ENCODE measurements at regions not wholly inside any gene's neighbourhood (a gene's known extent, or its start where the extent isn't known, plus 50 kb on each side); places are given as distances from the start of the nearest gene placed in this dataset.

DNA sequence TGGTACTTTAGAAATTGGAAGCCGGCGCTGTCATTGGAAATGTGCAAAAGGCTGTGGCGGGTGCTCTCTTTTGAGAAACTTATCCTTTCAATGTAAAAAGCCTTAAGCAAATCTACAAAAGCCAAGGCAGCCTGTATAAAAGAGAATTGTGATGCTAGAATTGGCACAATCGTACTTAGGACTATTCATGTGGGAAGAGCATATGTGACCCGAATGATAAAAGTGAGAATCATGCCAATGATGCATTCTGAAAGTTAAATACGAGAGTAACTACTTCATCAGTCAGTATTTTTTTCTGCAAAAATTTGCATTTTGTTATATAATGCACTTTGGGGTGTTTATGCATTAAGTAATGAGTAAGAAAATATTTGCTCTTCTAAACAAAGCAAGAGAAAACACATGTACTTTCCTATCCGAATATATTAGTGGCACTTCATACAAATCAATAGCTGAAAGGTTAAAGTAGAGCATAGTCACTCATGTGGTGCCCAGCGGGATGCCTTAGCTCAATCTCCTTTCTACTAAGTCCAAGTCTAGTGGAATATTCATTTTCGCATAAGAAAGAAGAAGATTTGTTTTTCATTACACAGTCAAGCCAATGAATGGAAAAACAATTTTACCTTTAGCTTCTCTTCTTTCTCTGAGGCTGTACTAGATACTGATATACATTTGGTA is 1256.6 kb upstream of the B3GALT2 start:
- no peak for ATAC-seq
- no peak for TF ChIP-seq ZNF70 (CRISPR knock-in tag; IDR thresholded peaks at IDR 0.05)
- no peak for TF ChIP-seq ZNF8 (CRISPR knock-in tag; IDR thresholded peaks at IDR 0.05)
- TF ChIP-seq, protein P1, sequence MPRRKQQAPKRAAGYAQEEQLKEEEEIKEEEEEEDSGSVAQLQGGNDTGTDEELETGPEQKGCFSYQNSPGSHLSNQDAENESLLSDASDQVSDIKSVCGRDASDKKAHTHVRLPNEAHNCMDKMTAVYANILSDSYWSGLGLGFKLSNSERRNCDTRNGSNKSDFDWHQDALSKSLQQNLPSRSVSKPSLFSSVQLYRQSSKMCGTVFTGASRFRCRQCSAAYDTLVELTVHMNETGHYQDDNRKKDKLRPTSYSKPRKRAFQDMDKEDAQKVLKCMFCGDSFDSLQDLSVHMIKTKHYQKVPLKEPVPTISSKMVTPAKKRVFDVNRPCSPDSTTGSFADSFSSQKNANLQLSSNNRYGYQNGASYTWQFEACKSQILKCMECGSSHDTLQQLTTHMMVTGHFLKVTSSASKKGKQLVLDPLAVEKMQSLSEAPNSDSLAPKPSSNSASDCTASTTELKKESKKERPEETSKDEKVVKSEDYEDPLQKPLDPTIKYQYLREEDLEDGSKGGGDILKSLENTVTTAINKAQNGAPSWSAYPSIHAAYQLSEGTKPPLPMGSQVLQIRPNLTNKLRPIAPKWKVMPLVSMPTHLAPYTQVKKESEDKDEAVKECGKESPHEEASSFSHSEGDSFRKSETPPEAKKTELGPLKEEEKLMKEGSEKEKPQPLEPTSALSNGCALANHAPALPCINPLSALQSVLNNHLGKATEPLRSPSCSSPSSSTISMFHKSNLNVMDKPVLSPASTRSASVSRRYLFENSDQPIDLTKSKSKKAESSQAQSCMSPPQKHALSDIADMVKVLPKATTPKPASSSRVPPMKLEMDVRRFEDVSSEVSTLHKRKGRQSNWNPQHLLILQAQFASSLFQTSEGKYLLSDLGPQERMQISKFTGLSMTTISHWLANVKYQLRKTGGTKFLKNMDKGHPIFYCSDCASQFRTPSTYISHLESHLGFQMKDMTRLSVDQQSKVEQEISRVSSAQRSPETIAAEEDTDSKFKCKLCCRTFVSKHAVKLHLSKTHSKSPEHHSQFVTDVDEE (CRISPR knock-in tag; IDR thresholded peaks at IDR 0.05): no peak
- TF ChIP-seq, protein P2, sequence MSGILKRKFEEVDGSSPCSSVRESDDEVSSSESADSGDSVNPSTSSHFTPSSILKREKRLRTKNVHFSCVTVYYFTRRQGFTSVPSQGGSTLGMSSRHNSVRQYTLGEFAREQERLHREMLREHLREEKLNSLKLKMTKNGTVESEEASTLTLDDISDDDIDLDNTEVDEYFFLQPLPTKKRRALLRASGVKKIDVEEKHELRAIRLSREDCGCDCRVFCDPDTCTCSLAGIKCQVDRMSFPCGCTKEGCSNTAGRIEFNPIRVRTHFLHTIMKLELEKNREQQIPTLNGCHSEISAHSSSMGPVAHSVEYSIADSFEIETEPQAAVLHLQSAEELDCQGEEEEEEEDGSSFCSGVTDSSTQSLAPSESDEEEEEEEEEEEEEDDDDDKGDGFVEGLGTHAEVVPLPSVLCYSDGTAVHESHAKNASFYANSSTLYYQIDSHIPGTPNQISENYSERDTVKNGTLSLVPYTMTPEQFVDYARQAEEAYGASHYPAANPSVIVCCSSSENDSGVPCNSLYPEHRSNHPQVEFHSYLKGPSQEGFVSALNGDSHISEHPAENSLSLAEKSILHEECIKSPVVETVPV (CRISPR knock-in tag; IDR thresholded peaks at IDR 0.05): no peak
- no peak for TF ChIP-seq OSR1 (CRISPR knock-in tag; IDR thresholded peaks at IDR 0.05)
- TF ChIP-seq SNAI2 (CRISPR knock-in tag; IDR thresholded peaks at IDR 0.05): no peak
- no peak for TF ChIP-seq GLIS3 (CRISPR knock-in tag; IDR thresholded peaks at IDR 0.05)
- no peak for TF ChIP-seq ZC3H10 (CRISPR knock-in tag; IDR thresholded peaks at IDR 0.05)
- TF ChIP-seq, protein P3, sequence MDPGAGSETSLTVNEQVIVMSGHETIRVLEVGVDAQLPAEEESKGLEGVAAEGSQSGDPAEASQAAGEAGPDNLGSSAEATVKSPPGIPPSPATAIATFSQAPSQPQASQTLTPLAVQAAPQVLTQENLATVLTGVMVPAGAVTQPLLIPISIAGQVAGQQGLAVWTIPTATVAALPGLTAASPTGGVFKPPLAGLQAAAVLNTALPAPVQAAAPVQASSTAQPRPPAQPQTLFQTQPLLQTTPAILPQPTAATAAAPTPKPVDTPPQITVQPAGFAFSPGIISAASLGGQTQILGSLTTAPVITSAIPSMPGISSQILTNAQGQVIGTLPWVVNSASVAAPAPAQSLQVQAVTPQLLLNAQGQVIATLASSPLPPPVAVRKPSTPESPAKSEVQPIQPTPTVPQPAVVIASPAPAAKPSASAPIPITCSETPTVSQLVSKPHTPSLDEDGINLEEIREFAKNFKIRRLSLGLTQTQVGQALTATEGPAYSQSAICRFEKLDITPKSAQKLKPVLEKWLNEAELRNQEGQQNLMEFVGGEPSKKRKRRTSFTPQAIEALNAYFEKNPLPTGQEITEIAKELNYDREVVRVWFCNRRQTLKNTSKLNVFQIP (CRISPR knock-in tag; IDR thresholded peaks at IDR 0.05; ENCODE audit: borderline replicate concordance, low read depth): no peak
- TF ChIP-seq BACH2 (CRISPR knock-in tag; IDR thresholded peaks at IDR 0.05; ENCODE audit: borderline replicate concordance): no peak
- TF ChIP-seq TCF4 (CRISPR knock-in tag; IDR thresholded peaks at IDR 0.05; ENCODE audit: borderline replicate concordance): no peak
- TF ChIP-seq, protein P4, sequence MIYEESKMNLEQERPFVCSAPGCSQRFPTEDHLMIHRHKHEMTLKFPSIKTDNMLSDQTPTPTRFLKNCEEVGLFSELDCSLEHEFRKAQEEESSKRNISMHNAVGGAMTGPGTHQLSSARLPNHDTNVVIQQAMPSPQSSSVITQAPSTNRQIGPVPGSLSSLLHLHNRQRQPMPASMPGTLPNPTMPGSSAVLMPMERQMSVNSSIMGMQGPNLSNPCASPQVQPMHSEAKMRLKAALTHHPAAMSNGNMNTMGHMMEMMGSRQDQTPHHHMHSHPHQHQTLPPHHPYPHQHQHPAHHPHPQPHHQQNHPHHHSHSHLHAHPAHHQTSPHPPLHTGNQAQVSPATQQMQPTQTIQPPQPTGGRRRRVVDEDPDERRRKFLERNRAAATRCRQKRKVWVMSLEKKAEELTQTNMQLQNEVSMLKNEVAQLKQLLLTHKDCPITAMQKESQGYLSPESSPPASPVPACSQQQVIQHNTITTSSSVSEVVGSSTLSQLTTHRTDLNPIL (CRISPR knock-in tag; IDR thresholded peaks at IDR 0.05; ENCODE audit: low read depth): no peak

DNA sequence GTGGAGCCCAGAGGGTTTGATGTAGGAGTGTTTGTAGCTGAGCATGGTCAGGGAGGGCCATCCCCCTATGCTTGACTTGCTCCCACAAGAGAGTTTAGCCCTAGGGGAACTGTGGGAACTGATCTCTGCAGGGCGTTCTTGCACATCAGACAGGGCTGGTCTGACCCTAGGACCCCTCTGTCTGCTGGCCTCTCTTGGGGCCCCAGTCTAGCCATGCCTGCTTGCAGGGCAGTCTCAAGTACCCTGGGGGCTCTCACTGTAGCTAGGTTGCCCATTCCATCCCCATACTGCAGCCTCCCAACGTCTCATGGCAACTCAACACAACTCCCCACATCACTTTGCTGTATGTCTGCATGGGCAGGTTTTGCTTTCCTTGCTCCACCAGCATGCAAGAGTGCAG is 1250.7 kb upstream of the B3GALT2 start:
- TF ChIP-seq SNAI2 (CRISPR knock-in tag; IDR thresholded peaks at IDR 0.05) (no peak), ZNF70 (CRISPR knock-in tag; IDR thresholded peaks at IDR 0.05) (no peak), TOX (CRISPR knock-in tag; IDR thresholded peaks at IDR 0.05; ENCODE audit: borderline replicate concordance) (no peak), ZFP30 (CRISPR knock-in tag; IDR thresholded peaks at IDR 0.05) (no peak), PPARA (CRISPR knock-in tag; IDR thresholded peaks at IDR 0.05; ENCODE audit: borderline replicate concordance) (no peak), TCF4 (CRISPR knock-in tag; IDR thresholded peaks at IDR 0.05; ENCODE audit: borderline replicate concordance) (no peak), ZC3H10 (CRISPR knock-in tag; IDR thresholded peaks at IDR 0.05) (no peak), ISL1 (CRISPR knock-in tag; IDR thresholded peaks at IDR 0.05) (no peak), BACH2 (CRISPR knock-in tag; IDR thresholded peaks at IDR 0.05; ENCODE audit: borderline replicate concordance) (no peak), ZNF8 (CRISPR knock-in tag; IDR thresholded peaks at IDR 0.05) (no peak)
- TF ChIP-seq, protein P3 (CRISPR knock-in tag; IDR thresholded peaks at IDR 0.05; ENCODE audit: borderline replicate concordance, low read depth): no peak
- ATAC-seq: no peak

DNA sequence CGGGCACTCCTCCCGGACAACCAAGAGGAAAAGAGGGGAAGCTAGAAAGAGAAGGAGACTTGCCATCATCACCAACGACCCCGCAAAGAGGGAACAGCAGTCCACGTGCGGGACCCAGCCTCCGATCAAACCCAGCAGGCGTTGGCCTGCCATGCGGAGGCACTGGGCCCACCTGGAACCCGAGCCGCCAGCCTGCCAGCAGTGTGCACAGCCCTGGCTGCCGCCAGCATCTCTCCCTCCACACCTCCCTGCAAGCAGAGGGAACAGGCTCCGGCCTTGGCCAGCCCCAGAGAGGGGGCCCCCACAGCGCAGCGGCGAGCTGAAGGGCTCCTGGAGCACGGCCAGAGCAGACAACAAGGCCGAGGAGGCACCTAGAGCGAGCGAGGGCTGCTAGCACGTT is 1244.7 kb upstream of the B3GALT2 start:
- no peak for TF ChIP-seq ZNF8 (CRISPR knock-in tag; IDR thresholded peaks at IDR 0.05)
- TF ChIP-seq SNAI2 (CRISPR knock-in tag; IDR thresholded peaks at IDR 0.05): no peak
- ATAC-seq: no peak

DNA sequence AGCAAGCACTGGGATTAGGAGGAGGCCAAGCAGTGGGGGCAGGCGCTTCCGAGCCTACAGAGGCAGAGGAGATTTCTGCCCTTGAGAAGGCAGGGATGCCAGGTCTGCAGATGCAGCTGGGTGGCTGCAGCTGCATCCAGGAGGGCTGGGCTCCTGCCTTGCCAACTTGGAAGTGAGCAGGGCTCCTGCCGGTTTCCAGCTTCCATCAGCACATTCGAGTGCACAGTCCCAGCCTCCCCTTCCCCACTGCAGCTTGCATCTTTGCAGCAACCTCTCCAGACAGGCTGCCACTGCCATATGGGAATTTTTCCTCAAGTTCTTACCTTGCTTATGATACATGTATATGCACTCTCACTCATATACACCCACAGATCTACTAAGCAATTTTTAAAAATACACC is 1234.3 kb upstream of the B3GALT2 start:
- ATAC-seq: no peak
- TF ChIP-seq ESRRG (CRISPR knock-in tag; IDR thresholded peaks at IDR 0.05): no peak
- TF ChIP-seq ZC3H10 (CRISPR knock-in tag; IDR thresholded peaks at IDR 0.05): no peak
- no peak for TF ChIP-seq CSDC2 (CRISPR knock-in tag; IDR thresholded peaks at IDR 0.05)
- TF ChIP-seq, protein P4 (CRISPR knock-in tag; IDR thresholded peaks at IDR 0.05; ENCODE audit: low read depth): no peak
- TF ChIP-seq ISL1 (CRISPR knock-in tag; IDR thresholded peaks at IDR 0.05): no peak
- no peak for TF ChIP-seq TCF4 (CRISPR knock-in tag; IDR thresholded peaks at IDR 0.05; ENCODE audit: borderline replicate concordance)
- no peak for TF ChIP-seq SNAI2 (CRISPR knock-in tag; IDR thresholded peaks at IDR 0.05)
- TF ChIP-seq, protein P2 (CRISPR knock-in tag; IDR thresholded peaks at IDR 0.05): no peak
